ENCODE measurements at regions not wholly inside any gene's neighbourhood (a gene's known extent, or its start where the extent isn't known, plus 50 kb on each side); places are given as distances from the start of the nearest gene placed in this dataset.
"Not testable (repeated sequence)": the region's sequence is repeated elsewhere in the genome, so short reads cannot be mapped to it uniquely, and the experiment has no call there.

DNA sequence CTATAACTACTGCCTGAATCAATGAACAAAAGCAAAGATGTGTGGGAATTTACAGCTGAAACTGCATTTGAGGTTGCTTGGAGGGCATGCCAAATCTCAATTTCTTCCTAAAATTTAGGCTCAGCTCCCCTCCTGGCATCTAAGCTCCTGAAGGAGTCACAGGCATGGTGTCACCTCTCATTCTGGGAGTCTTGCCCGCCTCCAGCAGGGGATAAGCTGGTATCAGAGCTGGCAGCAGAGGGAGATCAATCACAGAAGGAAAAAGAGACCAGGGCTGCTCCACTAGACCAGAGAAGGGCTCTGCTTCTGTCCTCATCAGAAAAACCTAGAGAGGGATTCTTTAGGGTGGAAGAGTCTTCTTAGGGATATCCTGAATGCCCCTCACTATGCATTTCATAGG lies 150.4 kb upstream of the SLC6A11 start:
- no peak for DNase-seq (ENCODE audit: low read depth)

DNA sequence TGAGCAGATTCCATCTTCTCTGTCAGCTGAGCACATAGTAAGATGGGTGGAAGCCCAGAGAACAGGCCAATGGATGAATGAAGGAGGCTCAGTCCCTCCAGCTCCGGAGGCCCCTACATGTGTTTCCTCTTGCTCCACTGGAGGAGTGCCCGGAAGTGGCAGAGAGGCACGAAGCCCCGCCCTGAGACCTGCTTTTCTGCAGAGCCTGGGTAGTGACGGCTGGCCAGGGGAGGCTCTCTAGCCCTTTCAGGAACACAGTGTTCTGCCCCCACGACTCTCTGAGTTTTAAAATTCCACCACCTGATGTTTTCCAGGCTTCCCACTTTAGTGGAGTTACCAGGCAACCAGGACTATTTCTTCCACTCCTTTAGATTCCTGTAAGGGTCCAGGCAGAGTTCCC lies 149.4 kb upstream of the SLC6A11 start:
- peak; percentile 30 for DNase-seq (ENCODE audit: low read depth)

DNA sequence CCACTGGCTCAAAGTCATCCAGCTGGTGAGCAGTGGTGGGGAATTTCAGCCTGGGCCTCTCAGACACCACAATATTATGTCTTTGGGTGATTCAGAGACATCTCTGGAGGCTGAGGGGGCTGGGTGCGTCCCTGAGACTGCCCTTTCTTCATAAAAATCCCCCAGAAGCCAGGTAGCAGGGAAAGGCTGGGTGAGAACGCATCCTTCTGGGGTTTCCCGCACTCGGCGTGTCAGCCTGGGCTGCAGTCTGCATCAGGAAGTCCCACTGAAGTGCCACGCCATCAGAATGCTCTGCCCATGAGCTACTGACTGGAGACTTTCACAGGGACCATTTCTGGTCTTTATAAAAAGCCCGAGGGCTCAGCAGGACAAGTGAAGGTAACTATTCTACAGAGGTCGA lies 148.8 kb upstream of the SLC6A11 start:
- DNase-seq (ENCODE audit: low read depth): no peak

DNA sequence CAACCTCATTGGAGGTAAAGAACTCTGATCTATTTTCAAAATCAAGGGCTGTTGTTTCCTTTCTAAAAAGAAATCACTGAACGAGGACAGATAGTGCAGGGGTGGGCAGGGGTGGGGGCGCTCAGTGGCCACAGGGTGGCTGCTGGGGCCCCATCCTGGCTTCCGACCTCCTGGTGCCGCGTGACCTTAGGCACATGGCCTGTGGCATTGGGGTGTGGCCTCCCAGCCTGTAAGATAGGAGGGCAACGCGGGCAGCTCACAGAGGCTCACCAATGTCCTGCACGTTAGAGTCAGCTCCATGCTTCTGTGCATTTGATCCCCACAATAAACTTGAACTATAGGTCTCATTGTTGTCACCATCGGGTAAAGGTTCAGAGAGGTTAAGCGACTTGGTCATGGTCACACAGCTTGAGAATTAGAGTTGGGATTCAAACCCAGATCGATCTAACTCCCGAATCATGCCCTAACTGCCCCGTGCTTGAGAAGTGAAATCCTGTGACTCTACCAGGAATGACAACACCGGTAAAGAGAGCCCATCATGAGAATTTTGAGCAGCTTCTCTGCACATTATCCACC lies 148.0 kb upstream of the SLC6A11 start:
- DNase-seq (ENCODE audit: low read depth): no peak

DNA sequence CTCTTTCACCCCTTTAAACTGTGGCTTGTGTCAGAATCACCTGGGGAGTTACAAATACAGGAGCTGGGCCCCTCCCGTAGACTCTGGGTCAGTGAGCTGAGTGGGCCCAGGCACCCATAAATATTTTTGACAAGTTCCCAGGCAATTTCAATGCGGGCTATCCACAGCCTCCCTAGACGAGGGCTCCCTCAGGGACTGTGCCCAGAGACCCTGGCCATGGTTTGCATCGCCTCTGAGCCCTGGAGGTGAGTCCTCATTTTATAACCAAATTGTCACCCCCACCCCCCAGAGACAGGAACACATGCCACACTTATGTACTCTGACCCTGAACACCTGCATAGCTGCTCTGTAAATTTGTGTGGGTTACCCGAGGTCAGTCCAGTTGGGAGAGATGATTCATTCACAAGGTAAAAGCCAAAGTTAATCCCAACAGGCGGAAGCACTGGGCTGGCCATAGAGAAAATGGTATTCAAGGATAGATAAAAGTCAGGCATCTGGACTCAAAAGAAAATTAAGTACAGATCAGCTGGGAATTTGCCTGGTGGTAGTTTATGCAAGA lies 146.5 kb upstream of the SLC6A11 start:
- no peak for DNase-seq (ENCODE audit: low read depth)

DNA sequence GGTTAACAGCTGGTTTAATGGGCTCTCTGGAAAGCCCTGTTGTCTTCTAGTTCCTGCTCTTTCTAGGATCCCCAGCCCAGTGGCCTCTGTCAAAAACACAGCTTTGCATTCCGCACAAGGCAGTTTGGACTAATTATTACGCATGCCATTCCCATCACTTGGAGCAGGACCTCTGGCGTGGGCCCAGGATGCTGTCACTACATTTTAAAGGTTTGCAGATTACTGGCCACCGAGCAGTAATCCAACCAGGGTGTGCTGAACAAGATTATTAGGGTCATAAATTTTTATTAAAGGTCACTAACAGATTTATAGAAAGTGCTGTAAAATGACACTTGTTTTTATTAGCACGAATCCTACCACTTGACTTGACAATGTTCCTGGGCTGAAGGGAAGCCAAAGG lies 143.6 kb upstream of the SLC6A11 start:
- DNase-seq (ENCODE audit: low read depth): no peak

DNA sequence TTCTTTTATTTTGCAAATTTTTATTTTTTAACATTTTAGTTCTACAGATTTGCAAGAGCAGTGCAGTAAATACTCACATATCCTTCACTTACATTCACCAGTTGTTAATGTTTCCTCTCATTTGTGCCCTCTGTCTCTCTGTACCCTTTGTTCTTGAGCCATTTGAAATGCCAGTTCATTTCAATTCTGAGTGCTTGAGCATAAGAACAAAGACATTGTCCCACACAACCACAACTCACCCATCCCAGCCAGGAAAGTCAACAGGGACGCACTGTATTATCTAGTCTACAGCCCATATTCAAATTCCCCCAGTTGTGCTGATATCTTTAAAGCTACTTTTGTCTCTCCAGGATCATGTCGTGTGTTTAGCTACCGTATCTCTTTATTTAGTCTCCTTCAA lies 141.4 kb upstream of the SLC6A11 start:
- no peak for DNase-seq (ENCODE audit: low read depth)

DNA sequence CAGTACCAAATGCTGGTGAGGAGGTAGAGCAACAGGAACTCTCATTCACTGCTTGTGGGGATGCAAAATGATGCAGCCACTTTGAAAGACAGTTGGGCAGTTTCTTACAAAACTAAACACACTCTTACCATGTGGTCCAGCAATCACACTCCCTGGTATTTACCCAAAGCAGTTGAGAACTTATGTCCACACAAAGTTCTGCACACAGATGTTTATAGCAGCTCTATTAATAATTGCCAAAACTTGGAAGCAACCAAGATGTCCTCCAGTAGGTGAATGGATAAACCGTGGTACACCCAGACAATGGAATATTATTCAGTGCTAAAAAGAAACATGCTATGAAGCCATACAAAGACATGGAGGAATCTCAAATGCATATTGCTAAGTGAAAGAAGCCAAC lies 139.1 kb upstream of the SLC6A11 start:
- DNase-seq (ENCODE audit: low read depth): no peak

DNA sequence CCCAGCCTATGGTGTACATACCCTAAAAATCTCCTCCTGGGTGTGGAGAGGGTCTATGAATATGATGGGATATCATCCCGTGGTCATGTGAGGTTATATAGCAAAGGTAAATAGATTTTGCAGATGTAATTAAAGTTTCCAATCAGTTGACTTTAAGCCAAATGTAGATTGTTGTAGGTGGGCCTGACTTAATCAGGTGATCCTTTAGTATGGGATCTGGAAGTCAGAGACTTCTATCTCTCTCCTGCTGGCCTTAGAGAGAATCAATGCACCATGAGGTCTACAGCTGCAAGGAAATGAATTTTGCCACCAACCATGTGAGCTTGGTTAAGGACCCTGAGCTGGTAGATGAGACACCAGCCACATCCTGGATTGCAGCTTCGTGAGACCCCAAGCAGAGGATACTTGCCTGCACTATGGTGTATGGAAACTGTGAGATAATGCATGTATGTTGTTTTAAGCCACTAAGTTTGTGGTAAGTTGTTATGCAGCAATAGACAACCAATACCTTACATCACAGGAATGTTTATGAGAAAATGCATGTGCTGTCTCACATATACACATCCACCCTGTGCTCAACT lies 137.1 kb upstream of the SLC6A11 start:
- no peak for DNase-seq (ENCODE audit: low read depth)

DNA sequence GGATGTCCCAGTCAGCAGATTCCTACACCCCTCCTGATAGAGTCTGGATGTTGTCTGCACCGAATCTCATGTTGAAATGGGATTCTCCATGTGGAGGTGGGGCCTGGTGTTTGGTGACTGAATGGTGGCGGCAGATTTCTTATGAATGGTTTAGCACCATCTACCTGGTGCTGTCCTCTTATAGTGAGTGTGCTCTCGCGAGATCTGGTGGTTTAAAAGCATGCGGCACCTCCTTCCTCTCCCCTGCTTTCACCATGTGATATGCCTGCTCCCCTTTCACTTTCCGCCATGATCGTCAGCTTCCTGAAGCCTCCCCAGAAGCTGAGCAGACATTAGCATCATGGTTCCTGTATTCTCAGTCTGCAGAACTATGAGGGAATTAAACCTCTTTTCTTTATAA lies 135.2 kb upstream of the SLC6A11 start:
- DNase-seq (ENCODE audit: low read depth): no peak

DNA sequence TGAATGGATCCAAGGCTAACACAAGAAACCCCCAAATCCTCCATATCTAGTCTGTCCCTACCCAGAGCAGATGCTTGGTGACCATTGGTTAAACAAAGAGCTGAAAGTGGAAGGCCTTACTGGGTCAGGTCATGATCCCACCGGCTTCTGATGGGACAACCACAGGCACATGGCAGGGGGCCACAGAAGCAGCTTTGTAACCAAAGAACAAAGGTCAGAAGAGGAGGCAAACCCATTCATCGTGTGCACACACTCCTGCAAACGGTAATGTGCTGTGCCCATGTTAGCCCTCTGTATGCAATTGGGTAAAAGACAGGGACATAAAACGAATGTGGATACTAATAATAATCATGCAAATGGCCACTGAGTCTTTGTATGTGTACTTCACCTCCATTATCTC lies 133.3 kb upstream of the SLC6A11 start:
- DNase-seq (ENCODE audit: low read depth): no peak

DNA sequence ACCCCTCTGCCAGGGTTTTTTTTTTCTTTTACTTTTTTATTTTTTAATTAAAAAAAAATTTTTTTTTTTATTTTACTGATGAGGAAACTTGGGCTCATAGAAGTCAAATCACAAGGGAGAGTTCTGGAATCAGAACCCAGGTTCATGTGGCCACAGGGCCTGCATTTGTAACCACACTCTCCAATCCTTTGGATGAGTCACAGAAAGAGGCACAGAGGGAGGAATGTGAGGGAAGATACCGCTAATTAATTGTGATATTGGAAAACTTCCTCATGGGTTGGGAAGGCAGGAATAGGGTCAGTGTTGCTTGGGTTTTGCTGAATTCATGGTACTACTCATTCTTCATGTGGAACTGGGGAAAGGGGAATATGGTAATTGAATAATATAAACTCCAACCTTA lies 132.9 kb upstream of the SLC6A11 start:
- no peak for DNase-seq (ENCODE audit: low read depth)

DNA sequence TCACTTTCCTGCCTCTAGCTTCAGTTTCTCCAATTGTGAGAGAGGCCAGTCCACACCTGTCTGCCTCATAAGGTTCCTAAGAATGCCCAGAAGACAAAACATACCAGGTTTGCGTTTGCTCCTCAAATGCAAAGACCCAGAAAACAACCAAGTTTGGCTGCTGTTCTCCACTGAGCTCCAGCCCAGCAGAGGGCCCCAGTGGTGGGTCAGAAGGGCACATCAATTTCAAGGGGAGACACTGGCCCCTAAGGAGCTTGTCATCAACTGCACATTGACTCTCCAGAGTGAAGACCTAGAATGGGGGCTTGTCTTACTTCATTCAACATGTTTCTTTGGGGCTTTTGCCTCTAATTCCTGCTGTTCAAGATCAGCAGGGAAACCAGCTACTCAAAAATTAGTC lies 127.9 kb upstream of the SLC6A11 start:
- DNase-seq (ENCODE audit: low read depth): no peak

DNA sequence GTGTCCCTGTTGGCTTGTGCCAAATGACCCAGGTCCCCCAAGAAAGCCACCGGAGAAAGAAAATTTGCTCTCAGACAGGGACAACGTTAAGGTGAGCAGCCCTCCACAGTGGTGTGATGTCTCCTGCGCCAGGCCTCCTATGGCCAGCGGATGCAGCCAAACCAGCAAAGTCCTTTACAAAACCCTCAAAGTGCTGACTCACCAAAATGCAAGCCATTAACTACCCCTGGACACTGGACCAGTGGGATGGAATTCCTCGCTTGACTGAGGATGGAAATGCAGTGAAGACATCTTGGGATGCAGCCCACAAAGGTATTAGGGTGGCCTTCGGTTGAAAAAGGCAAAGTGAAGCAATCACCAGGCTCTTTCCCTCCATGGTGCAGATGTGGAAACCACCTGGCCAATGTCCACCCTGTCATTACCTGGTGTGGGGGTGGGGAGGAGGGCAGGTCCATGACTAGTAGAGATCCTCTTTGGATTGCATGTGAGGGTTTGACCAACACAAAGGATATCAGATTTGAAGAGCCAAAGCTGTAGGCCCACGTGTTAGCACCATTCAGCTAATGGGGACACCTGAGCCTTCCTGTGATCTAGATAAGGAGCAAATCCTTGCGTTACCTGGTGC lies 127.4 kb upstream of the SLC6A11 start:
- DNase-seq (ENCODE audit: low read depth): no peak

DNA sequence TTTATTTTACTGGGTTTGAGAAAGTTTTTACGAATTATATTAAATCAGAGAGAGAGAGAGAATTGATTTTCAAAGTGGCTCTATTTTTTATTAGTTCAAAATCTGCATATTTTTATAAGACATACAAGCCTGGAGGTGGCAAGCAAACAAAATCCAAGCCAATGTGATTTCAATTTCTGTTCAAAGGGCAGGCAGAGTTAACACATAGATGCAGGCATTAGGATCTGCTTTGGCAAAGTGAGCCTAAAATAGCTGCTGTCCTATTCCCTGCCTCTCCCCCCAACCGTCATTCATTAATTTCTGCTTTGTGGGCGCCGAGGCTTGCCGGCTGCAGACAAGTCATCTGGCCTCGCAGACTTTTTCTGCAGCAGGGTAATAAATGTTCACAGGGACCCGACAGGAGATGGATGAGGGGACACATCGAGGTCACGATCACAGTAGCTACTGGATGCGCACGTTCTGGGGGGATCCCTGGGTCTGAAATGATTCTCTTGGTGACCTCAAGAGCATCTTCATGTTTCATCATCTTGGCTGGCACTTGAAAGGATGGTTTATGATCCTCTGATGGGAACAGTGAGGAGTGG lies 123.9 kb upstream of the SLC6A11 start:
- no peak for DNase-seq (ENCODE audit: low read depth)

DNA sequence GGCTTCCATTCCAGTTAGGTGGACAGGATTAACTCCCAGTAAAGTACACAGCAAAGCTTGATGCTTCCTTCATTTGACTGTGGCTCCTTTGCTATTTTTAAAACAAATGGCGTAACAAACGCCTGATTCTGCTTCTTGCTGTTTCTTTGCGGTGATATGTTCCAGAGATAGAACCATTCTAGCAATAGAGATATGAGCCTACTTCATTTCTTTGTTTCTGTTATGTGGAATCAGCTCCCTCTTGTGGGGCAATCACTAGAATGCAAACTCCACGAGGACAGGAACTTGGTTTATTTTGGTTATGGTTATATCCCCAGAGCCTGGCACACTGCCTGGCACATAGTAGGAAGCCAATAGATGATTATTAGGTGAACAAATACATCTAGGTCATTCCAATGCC lies 122.6 kb upstream of the SLC6A11 start:
- DNase-seq (ENCODE audit: low read depth): no peak

DNA sequence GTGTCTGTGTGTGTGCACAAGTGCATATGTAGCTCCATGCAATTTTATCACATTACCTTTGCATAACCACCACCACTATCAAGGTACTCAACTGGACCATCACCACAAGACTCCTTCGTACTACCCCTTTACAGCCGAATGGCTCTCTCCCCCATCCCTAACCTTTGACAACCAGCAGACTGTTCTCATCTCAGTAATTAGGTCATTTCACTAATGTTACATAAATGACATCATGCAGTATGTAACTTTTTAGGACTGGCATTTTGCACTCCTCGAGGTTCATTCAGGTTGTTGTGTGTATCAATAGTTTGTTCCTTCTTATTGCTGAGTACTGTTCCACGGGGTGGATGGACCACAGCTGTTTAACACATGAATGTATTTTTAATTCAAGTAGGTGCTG lies 121.8 kb upstream of the SLC6A11 start:
- no peak for DNase-seq (ENCODE audit: low read depth)

DNA sequence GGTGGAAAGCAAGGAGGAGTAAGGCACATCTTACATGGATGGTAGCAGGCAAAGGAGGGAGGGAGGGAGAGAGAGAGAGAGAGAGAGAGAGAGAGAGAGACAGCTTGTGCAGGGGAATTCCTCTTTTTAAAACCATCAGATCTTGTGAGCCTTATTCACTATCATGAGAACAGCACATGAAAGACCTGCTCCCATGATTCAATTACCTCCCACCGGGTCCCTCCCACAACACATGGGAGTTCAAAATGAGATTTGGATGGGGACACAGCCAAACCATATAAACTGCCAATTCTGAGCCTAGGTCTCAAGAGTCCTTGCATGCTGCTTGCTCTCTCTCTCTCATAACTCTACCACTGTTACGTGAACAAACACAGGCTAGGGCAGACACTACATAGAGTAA lies 120.8 kb upstream of the SLC6A11 start:
- not testable (repeated sequence) for DNase-seq (ENCODE audit: low read depth)

DNA sequence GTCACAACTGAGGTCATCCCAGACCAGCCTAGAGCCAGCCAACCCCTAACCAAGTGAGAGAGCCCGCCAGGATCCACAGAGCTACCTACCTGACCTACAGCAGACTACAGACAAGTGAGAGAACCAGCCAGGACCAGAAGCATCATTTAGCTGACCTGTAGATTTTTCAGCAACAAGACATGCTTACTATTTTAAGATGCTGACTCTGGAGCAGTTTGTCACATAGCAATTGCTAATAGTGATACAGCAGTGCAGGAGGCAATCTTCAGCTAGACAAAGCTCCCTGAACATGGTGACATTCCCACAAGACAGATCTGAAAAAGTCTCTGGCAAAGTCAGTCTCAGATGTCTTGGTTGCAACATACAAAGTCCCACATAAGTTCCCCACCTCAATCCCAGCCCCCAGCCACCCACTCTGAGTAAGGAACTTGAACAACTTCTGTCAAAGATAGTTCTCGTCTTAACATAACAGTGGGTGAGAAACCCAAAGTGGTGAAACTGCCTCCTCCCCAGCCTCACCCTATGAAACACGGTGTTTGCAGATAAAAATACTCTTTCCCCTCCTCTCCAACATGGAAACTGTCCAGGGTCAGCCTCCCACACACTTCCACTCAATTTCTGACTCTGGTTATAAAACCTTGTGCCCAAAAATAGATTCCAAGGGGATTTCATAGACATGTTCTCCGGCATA lies 120.3 kb upstream of the SLC6A11 start:
- no peak for DNase-seq (ENCODE audit: low read depth)

DNA sequence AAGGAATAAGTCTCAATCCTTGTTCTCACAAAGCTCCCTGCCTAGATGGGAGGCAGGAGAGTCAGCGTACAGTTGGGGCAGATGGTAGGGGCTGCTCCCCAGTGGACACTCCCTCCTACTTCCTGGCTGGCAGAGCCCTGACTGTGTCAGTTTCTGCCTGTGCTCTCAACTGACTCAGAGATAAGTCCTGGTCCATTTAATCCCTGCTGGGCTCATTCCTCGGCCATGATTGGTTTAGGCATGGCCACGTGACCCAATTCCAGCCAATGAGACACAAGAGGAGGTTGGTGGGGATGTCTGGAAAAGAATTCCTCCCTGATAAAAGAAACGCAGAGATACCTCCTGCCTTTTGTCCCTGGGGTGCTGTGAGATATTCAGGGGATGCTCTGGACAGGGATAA lies 118.1 kb upstream of the SLC6A11 start:
- DNase-seq (ENCODE audit: low read depth): no peak

DNA sequence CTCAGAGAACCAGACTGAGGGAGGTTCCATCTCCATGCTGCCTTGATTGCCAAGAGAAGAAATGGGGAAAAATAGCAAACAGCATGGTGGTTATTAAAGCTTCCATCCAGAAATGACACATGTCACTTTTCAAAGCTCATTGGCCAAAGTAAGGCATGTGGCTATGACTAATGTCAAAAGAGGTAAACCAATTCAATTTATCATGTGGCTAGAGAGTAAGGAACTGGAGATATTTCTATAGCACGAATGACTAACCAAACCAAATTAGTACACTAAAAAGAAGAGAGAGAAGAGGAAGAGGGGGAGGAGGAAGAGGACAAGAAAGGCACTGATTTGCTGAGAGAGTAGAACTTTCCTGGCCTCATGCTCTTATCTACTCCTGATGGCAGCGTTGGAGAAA lies 115.2 kb upstream of the SLC6A11 start:
- DNase-seq (ENCODE audit: low read depth): no peak

DNA sequence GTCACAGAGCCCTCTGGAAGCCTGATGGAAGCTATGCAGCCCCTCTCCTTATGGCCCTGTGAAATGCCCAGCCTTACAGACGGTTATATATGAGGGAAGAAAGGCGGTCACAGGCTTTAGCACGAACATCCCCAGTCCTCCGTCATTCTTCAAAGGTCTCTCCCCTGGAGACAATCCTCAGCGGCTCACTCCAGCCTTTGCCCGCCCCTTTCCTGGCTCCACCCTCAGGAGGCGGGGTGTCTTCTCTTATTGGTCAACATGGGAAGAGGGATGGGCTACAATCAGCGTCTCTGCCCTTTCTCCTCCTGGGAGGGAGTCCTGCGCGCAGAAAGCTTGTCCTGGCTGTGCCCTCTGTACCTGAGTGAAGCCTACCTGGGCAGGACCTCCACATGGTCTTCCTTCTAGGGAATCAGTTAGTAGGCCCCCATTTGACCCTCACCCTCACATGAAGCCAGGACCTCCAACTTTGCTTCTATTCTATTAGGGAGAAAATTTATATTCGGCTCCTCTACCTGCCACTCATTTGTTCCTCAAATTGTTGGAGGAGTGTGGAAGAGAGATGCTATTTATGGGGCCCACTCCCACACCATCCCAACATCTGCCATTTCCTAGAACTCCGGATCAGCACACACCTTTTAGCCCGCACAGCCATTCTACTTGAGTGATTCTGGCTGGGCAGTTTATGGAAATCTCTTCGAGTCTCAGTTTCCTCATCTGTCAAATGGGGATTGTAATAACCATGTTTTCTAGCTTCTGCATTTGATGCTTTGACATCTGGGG lies 112.9 kb upstream of the SLC6A11 start:
- DNase-seq (ENCODE audit: low read depth): no peak

All from CMK (cell line).